ENCODE measurements at regions not wholly inside any gene's neighbourhood (a gene's known extent, or its start where the extent isn't known, plus 50 kb on each side); places are given as distances from the start of the nearest gene placed in this dataset.

- Mint-ChIP-seq H3K27ac (no peak overlapping the region), H3K4me1 (ENCODE audit: low read depth) (no peaks in the 10 kb centered on the region), H3K9me3 (peaks cover 7% of the 10 kb centered on the region), H3K36me3 (ENCODE audit: low read depth) (no peaks in the 10 kb centered on the region), H3K27me3 (no peaks in the 10 kb centered on the region), H3K4me3 (no peak overlapping the region)
- intact Hi-C loops (cut with micrococcal nuclease) = no loop called here
Measured at GRCh38 chr4:34245276-34245675, 1999.0 kb downstream of the ARAP2 start.

- Mint-ChIP-seq H3K27me3 (no peaks in the 10 kb centered on the region), H3K27ac (no peak overlapping the region), H3K36me3 (ENCODE audit: low read depth) (no peaks in the 10 kb centered on the region), H3K4me1 (ENCODE audit: low read depth) (no peaks in the 10 kb centered on the region), H3K9me3 (peaks cover 16% of the 10 kb centered on the region), H3K4me3 (no peak overlapping the region)
- intact Hi-C loops (cut with micrococcal nuclease) = no loop called here
Measured at GRCh38 chr4:34250562-34250961, 1993.8 kb downstream of the ARAP2 start.

- H3K27me3 Mint-ChIP-seq = no peaks in the 10 kb centered on the region
- H3K9me3 Mint-ChIP-seq = peaks cover 22% of the 10 kb centered on the region
- H3K4me3 Mint-ChIP-seq = no peak overlapping the region
- H3K27ac Mint-ChIP-seq = no peak overlapping the region
- H3K36me3 Mint-ChIP-seq (ENCODE audit: low read depth) = no peaks in the 10 kb centered on the region
- no peaks in the 10 kb centered on the region for H3K4me1 Mint-ChIP-seq (ENCODE audit: low read depth)
- intact Hi-C loops (cut with micrococcal nuclease) = no loop called here
Measured at GRCh38 chr4:34253239-34253638, 1991.1 kb downstream of the ARAP2 start.

- Mint-ChIP-seq H3K27ac (no peak overlapping the region), H3K4me1 (ENCODE audit: low read depth) (no peaks in the 10 kb centered on the region), H3K9me3 (peaks cover 30% of the 10 kb centered on the region), H3K4me3 (no peak overlapping the region), H3K36me3 (ENCODE audit: low read depth) (no peaks in the 10 kb centered on the region), H3K27me3 (no peaks in the 10 kb centered on the region)
- intact Hi-C loops (cut with micrococcal nuclease) = no loop called here
Measured at GRCh38 chr4:34258176-34258575, 1986.1 kb downstream of the ARAP2 start.

- H3K27me3 Mint-ChIP-seq = no peaks in the 10 kb centered on the region
- intact Hi-C loops (cut with micrococcal nuclease) = no loop called here
- no peak overlapping the region for H3K27ac Mint-ChIP-seq
- H3K4me3 Mint-ChIP-seq = no peak overlapping the region
- H3K36me3 Mint-ChIP-seq (ENCODE audit: low read depth) = no peaks in the 10 kb centered on the region
- no peaks in the 10 kb centered on the region for H3K4me1 Mint-ChIP-seq (ENCODE audit: low read depth)
- H3K9me3 Mint-ChIP-seq = peaks cover 52% of the 10 kb centered on the region
Measured at GRCh38 chr4:34261799-34262314, 1982.5 kb downstream of the ARAP2 start.

- Mint-ChIP-seq H3K9me3 (peaks cover 25% of the 10 kb centered on the region), H3K4me3 (no peak overlapping the region), H3K36me3 (ENCODE audit: low read depth) (no peaks in the 10 kb centered on the region), H3K27me3 (no peaks in the 10 kb centered on the region), H3K27ac (no peak overlapping the region), H3K4me1 (ENCODE audit: low read depth) (no peaks in the 10 kb centered on the region)
- intact Hi-C loops (cut with micrococcal nuclease) = no loop called here
Measured at GRCh38 chr4:34269613-34270012, 1974.7 kb downstream of the ARAP2 start.

- no peaks in the 10 kb centered on the region for H3K27me3 Mint-ChIP-seq
- no peak overlapping the region for H3K27ac Mint-ChIP-seq
- no peaks in the 10 kb centered on the region for H3K4me1 Mint-ChIP-seq (ENCODE audit: low read depth)
- peaks cover 8% of the 10 kb centered on the region for H3K9me3 Mint-ChIP-seq
- H3K4me3 Mint-ChIP-seq = no peak overlapping the region
- H3K36me3 Mint-ChIP-seq (ENCODE audit: low read depth) = no peaks in the 10 kb centered on the region
- intact Hi-C loops (cut with micrococcal nuclease) = no loop called here
Measured at GRCh38 chr4:34271479-34272355, 1972.6 kb downstream of the ARAP2 start.

- intact Hi-C loops (cut with micrococcal nuclease) = no loop called here
- H3K4me3 Mint-ChIP-seq = no peak overlapping the region
- H3K9me3 Mint-ChIP-seq = no peaks in the 10 kb centered on the region
- H3K27ac Mint-ChIP-seq = no peak overlapping the region
- H3K4me1 Mint-ChIP-seq (ENCODE audit: low read depth) = no peaks in the 10 kb centered on the region
- no peaks in the 10 kb centered on the region for H3K27me3 Mint-ChIP-seq
- H3K36me3 Mint-ChIP-seq (ENCODE audit: low read depth) = no peaks in the 10 kb centered on the region
Measured at GRCh38 chr4:34279011-34279410, 1965.3 kb downstream of the ARAP2 start.

GRCh38 chr4:34280131-34280530, 1964.2 kb downstream of the ARAP2 start:
- no peak overlapping the region for H3K4me3 Mint-ChIP-seq
- no peaks in the 10 kb centered on the region for H3K9me3 Mint-ChIP-seq
- intact Hi-C loops (cut with micrococcal nuclease) = no loop called here
- H3K27me3 Mint-ChIP-seq = no peaks in the 10 kb centered on the region
- no peaks in the 10 kb centered on the region for H3K4me1 Mint-ChIP-seq (ENCODE audit: low read depth)
- H3K27ac Mint-ChIP-seq = no peak overlapping the region
- H3K36me3 Mint-ChIP-seq (ENCODE audit: low read depth) = no peaks in the 10 kb centered on the region

- no peaks in the 10 kb centered on the region for H3K4me1 Mint-ChIP-seq (ENCODE audit: low read depth)
- no peaks in the 10 kb centered on the region for H3K9me3 Mint-ChIP-seq
- no peak overlapping the region for H3K27ac Mint-ChIP-seq
- intact Hi-C loops (cut with micrococcal nuclease) = no loop called here
- H3K36me3 Mint-ChIP-seq (ENCODE audit: low read depth) = no peaks in the 10 kb centered on the region
- H3K4me3 Mint-ChIP-seq = no peak overlapping the region
- H3K27me3 Mint-ChIP-seq = no peaks in the 10 kb centered on the region
Measured at GRCh38 chr4:34281826-34282225, 1962.5 kb downstream of the ARAP2 start.

GRCh38 chr4:34289489-34289888, 1954.8 kb downstream of the ARAP2 start:
- Mint-ChIP-seq H3K9me3 (no peaks in the 10 kb centered on the region), H3K4me3 (no peak overlapping the region), H3K27me3 (no peaks in the 10 kb centered on the region), H3K36me3 (ENCODE audit: low read depth) (no peaks in the 10 kb centered on the region), H3K4me1 (ENCODE audit: low read depth) (no peaks in the 10 kb centered on the region), H3K27ac (no peak overlapping the region)
- intact Hi-C loops (cut with micrococcal nuclease) = loop anchor here (5.0 kb wide), 1 partner anchor 52 kb away; no protein-coding TSS in a partner anchor

GRCh38 chr4:34289962-34290361, 1954.4 kb downstream of the ARAP2 start:
- Mint-ChIP-seq H3K27ac (no peak overlapping the region), H3K9me3 (no peaks in the 10 kb centered on the region), H3K36me3 (ENCODE audit: low read depth) (no peaks in the 10 kb centered on the region), H3K27me3 (no peaks in the 10 kb centered on the region), H3K4me3 (no peak overlapping the region), H3K4me1 (ENCODE audit: low read depth) (no peaks in the 10 kb centered on the region)
- intact Hi-C loops (cut with micrococcal nuclease) = loop anchor here (5.0 kb wide), 1 partner anchor 53 kb away; no protein-coding TSS in a partner anchor

GRCh38 chr4:34293459-34293858, 1950.9 kb downstream of the ARAP2 start:
- H3K36me3 Mint-ChIP-seq (ENCODE audit: low read depth) = no peaks in the 10 kb centered on the region

GRCh38 chr4:34309383-34309906, 1934.9 kb downstream of the ARAP2 start:
- H3K27ac Mint-ChIP-seq = no peak overlapping the region
- no peak overlapping the region for H3K4me3 Mint-ChIP-seq
- intact Hi-C loops (cut with micrococcal nuclease) = no loop called here
- H3K36me3 Mint-ChIP-seq (ENCODE audit: low read depth) = no peaks in the 10 kb centered on the region
- H3K27me3 Mint-ChIP-seq = no peaks in the 10 kb centered on the region
- no peaks in the 10 kb centered on the region for H3K9me3 Mint-ChIP-seq
- no peaks in the 10 kb centered on the region for H3K4me1 Mint-ChIP-seq (ENCODE audit: low read depth)

More at GRCh38 chr4:34293459-34293858, 1950.9 kb downstream of the ARAP2 start:
- no peaks in the 10 kb centered on the region for H3K27me3 Mint-ChIP-seq
- H3K9me3 Mint-ChIP-seq = no peaks in the 10 kb centered on the region
- intact Hi-C loops (cut with micrococcal nuclease) = no loop called here
- no peaks in the 10 kb centered on the region for H3K4me1 Mint-ChIP-seq (ENCODE audit: low read depth)
- H3K27ac Mint-ChIP-seq = no peak overlapping the region
- H3K4me3 Mint-ChIP-seq = no peak overlapping the region
